Activated CD8-positive, alpha-beta memory T cell treated with anti-CD3 and anti-CD28 coated beads for 24 hours (primary cell): ENCODE measurements at regions not wholly inside any gene's neighbourhood (a gene's known extent, or its start where the extent isn't known, plus 50 kb on each side); places are given as distances from the start of the nearest gene placed in this dataset.
"Not testable (repeated sequence)": the region's sequence is repeated elsewhere in the genome, so short reads cannot be mapped to it uniquely, and the experiment has no call there.

Experiments
- DNase-seq: peaks from one replicate; pipeline ENCODE4 v3.0.0-alpha.2; 2020

DNA sequence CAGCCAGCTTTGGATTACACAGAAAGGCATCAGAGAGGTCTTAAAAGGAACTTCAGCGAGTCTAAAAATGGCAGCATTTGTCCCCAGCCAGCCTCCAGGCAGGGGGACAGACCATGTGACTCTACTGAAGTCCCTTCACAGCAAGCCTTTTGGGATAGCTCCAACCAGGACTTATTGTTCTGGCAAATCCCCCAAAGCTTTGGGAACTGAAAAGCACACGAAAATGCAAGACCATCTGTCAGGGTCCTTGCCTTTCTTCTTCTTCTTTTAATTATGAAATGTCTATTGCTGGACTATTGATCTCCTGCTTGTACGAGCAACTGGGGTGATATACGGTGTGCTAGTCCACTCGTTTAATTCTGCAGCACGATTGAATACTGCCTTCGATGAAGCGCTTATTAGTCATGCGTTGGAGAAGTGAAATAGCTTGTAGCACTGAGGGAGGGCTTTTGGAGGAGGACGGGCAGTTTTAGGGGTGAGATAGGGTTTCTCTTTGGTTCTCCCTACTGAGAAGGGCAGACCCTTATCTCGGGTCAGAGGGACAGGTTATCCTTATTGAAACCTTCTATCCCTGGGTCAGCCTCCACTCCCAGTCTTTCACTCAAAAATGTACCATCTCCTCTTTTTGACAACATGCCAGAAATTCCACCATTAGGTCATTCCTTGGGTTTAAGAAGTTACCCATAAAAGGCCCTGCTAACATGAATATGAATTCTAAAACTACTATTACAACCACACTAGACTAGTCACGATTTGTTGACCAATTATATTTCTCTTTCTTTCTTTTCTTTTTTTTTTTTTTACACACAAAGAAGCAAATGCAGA, 416.4 kb downstream of the MIAT start:
- no peak for DNase-seq

DNA sequence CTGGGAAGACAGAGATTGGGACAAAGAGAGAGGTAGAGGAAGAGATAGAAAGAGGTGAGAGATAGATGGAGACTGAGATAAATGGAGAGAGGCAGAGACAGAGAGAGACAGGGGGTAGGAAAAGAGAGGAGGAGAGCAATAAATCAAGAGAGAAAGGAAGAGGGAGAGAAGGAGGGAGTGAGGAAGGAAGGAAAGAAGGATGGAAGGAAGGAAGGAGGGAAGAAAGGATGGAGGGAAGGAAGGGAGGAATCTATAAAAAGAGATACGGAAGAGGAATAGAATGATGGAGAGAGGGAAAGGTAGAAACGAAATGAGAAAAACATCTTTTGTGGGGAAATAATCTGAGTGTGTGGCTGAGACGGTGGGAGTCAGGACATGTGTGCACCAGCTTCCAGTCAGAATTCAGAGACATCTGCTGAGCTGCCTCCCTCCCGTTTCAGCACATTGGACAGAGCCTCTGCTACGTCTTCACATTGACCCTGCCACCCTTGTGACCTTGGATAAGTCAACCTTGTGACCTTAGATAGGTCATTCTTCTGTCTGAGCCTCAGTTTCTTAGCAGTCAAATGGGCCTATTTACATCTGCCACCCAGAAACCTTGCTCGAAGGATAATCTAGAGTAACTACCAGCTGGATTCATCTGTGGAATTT, 417.8 kb downstream of the MIAT start:
- DNase-seq, result no peak

DNA sequence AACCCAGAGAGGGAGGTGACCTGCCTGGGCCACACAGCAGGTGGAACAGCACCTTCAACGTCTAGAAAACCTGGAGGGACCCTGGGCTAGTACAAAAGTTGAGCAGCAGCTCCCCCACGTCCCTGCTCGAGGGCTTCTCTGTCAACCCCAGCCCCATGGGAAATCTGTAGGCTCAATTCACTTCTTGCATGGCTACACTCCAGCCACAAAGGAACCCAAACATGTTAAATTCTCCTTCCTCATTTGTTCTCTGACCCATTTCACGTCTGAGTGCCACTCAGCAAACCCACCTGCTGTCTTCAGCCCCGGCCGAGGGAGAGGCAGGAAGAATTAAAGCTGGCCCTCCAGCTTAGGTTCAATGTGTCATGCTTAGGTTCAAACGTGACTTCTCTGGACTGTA, 418.5 kb downstream of the MIAT start:
- DNase-seq, result no peak

DNA sequence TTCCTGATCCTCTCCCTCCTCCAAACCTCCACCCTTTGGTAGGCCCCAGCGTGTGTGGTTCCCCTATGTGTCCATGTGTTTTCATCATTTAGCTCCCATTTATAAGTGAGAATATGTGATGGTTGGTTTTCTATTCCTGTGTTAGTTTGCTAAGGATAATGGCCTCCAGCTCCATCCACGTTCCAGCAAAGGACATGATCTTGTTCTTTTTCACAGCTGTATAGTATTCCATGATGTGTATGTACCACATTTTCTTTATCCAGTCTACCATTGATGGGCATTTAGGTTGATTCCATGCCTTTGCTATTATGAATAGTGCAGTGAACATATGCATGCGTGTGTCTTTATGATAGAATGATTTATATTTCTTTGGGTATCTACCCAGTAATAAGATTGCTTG, 420.7 kb downstream of the MIAT start:
- not testable (repeated sequence) for DNase-seq

DNA sequence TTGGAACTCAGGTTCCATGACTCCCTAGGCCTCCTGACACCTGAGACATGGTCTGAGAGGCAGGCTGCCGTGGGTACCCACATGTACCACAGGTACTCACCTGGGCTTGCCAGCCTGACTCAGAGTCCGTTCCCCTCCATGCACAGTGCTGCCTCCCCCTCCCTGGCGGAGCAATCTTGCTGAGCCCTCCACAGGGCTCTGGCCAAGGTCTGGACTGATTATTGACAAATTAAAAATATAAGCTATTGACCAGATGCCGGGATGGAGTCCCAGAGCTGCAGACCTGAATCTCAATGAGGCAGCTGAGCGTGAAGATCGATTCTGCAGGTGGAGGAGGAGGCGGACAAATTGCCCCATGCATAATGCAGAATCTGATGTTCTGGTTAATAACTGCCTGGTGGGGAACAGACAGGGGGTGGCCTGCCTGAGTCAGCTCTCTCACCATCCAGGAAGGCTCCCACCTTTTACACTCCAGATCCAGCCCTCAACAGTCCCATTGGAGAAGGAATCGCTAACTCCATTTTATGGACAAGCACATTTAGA, 422.7 kb downstream of the MIAT start:
- no peak for DNase-seq

DNA sequence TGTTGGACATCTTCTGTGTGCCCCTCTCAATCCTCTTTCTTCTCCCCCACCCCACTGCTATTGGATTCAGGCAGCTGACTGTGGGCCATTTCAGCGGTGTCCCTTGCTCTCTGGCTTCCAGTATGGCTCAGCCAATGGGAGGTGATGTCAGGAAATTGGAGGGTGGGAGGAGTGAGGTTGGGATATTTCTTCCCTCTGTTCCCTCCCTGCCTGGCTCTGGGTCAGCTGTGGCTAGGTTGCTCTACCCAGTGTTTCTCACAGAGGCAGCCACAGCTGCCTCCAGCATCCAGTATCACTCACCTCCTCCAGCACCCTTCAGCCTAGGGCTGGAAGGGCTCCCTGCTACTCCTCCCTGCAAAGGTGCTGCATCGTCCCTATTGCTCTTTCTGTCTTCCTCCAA, 423.5 kb downstream of the MIAT start:
- DNase-seq, result no peak

DNA sequence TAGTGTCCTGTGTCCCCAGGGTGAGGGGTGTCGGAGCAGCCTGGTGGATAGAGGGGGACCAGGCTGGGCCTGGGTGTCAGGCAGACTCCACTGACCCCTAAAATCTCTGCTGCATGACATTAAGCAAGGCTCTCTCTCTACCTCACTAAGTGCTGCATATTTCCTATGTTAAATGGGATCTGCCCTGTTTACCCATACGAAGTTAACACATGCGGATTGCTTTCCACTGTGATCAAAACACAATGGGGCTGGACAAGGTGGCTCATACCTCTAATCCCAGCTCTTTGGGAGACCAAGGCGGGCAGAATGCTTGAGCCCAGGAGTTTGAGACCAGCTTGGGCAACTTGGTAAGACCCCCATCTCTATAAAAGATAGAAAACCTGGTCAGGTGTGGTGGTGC, 426.2 kb downstream of the MIAT start:
- no peak for DNase-seq

DNA sequence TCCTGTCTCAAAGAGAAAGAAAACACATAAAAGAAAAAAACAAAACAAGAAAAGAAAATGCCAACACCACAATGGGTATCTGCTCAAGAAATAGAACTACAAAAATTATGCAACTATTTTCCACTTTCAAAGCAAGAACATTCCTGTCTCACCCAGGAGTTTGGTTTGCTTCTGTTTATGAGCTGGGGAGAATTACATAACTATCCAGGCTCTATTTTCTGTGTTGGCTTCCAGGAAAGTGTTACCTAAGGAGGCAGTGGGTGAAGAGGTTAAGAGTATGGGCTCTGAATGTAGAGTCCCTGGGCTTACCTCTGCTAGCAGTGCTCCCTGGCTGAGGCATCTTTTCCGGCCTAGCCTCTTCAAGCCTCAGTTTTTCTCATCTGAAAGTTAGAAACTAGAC, 426.7 kb downstream of the MIAT start:
- no peak for DNase-seq

DNA sequence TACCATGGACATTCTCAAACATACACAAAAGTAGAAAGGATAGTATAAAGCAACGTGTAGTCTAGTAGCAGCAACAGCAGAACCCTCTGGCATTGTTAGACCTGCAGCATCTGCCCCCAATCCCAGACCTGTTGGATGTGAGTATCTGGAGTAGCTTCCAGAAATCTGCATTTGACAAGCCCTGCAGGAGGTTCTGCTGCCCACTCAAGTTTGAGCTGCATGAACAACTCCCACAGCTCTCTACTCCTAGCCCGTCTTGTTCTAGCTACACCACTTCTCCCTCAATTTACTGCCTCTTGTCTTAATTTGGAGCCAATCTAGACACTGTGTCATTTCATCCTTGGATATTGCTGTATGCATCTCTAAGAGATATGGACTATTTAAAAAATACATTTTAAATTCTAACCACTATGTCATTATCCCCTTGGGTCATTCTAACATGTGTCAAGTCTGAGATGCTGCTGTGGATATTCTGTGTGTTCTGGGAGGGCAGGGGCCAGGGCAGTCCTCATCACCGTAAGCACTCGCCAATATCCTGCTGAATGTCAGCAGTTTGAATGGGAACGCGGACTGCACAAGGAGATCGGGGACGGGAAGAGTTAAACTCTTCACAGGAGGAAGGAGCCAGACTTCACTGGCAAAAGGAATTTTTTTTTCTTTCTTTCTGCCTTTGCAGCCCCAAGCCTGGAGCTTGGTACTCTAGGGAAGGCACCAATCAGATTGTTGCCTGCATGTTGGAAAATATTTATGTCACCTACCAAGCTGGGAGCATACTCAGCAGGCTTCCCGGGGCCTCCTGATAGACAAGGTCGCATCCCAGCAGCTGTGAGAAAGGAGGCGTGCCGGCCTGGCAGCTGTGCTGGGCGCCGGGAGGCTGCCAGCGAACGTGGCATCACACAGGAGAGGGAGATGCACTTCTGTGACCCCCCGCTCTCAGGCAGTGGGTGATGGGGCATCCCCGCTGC, 429.0 kb downstream of the MIAT start:
- no peak for DNase-seq

DNA sequence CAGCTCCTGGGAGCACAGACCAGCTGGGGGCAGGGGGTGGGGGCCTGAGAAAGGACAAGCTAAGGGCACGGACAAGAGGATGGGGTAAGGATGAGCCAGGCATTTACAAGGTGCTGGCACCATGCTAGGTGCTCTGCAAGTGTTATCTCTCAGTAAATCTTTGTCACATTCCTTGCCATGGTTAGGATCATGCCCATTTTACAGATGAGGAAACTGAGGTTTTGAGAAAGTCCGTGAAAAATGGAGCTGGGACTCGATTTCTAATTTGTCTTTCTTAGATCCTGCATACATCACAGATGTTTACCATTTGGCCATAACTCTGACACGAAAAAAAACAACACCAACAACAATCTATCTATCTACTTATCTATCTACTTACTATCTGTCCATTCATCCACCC, 429.7 kb downstream of the MIAT start:
- no peak for DNase-seq

DNA sequence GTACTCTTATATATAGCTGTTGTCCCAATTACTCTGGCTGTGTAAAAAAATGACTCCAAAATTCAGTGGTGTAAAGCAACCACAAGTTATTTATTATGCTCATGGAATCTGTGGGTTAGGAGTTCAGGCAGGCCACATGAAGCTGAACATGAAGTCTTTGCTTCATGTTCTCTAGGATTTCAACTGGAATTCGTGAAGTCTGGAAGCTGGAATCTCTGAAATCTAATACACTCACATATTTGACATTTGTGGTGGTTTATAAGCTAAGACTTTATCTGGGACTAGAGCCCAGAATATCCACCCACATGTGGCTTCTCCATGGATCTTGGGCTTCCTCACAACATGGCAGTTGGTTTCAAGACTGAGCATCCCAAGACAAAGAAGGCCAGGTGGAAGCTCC, 430.6 kb downstream of the MIAT start:
- DNase-seq, result no peak

DNA sequence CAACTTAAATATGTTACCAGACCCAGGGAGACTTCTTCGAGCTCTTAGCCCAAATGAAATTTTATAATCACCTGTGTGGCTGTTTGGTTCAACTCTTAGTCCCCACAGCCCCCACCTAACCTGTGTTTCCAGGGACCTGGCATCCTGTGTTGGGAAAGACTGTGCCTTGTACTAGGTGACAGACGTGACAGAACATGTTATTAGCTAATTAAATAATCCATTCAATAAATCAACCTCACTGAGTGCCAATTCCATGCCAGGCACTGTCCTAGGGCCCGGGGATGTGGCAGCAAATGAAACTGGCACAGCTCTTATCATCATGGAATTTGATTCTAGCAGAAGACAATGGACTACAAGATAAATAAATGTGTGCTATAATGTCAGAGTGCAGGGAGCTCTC, 431.9 kb downstream of the MIAT start:
- no peak for DNase-seq

DNA sequence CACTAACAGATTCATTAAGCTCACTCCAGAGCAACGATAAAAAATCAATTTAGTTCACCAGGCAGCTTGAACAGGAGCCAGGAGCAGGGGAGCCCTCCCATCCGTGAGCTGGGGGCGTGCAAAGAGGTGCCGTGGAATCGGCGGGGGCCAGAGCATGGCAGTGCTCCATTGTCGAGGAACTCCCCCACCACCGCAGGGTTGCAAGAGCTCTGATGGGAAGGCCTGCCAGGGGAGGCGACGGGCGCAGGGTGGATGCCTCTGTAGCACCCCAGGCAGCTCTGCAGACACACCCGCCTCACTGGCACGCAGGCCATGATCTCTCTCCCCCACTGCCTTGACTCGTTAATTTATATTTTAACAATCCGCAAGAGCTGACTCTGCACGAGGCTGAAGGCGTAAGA, 433.2 kb downstream of the MIAT start:
- no peak for DNase-seq

DNA sequence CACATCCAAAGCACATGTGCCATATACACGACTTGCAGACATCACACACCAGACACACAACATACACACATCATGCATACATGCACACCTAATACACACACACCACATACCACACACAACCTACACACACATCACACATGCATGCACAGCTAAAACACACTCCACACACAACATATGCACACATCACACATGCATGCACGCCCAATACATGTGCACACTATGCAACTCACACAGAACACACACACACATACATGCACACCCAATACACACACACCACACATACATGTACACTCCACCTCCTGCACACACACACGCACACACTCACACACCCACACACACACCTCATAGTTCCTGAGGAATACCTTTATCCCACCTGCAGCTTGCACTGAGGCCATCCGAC, 436.0 kb downstream of the MIAT start:
- DNase-seq, result no peak

DNA sequence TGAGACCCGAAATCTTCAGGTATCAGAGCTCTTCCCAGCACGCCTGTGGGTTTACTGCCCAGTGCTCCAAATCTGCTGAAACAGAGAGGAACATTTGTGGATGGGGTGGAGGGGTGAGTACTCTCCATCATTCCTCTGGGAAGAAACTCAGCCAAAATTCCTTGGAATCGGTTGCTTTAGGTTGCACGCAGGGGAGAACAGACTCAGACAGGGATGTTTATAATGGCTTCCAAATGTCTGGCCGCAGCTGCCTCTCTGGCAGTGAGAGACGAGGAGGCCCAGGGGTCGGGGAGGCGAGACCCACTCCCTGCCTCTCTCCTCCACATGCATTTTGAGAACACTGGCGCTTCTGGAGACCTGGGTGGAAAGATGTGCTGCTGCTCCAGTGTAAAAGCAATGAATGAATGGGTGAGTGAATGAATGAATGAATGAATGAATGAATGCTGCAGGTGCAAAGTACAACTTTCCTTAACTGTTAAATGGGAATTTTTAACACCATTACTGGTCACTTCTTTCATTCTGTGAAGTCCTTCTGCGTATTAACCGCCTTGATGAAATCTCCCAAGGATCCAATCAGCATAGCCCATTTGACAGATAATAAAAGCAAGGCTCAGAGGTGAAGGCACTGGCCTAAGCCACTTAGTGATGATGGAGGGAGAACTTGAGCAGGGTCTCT, 437.4 kb downstream of the MIAT start:
- DNase-seq, result no peak

DNA sequence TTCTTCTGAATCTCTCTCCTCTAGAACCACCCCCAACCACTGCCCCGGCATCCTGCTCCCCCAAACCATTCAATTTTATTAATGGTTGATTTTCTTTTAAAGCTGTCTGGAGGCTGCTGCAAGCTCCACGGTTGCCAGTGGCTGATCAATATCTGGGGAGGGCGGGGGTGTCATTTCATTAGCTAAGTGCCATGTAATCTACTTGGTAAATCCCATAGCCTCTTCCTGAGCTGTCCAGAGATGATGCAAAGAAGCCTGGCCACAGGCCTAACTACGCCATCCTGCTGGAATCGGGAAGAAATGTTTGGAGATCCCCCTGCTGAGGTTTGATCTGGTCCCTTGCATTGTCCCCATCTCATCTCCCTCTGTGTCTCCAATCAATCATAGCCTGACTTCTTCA, 440.1 kb downstream of the MIAT start:
- DNase-seq, result no peak

DNA sequence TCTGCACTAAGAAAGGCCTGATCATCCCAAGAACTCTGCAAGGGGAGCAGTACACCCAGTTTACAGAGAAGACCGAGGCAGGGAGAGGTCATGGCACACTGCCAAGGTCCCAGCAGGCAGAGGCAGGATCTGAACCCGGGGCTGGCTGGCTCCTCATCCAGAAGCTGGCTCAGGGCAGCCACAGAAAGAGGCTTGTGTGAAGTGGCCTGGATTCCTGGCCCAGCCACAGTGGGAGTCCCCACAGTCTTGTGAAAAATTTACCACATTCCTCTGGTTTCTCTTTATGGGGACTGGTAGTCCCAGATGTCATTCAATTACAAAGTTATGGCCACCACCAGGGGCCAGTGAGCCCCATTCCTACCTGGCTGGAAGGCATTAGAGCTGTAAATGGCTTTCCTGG, 440.5 kb downstream of the MIAT start:
- DNase-seq, result no peak

DNA sequence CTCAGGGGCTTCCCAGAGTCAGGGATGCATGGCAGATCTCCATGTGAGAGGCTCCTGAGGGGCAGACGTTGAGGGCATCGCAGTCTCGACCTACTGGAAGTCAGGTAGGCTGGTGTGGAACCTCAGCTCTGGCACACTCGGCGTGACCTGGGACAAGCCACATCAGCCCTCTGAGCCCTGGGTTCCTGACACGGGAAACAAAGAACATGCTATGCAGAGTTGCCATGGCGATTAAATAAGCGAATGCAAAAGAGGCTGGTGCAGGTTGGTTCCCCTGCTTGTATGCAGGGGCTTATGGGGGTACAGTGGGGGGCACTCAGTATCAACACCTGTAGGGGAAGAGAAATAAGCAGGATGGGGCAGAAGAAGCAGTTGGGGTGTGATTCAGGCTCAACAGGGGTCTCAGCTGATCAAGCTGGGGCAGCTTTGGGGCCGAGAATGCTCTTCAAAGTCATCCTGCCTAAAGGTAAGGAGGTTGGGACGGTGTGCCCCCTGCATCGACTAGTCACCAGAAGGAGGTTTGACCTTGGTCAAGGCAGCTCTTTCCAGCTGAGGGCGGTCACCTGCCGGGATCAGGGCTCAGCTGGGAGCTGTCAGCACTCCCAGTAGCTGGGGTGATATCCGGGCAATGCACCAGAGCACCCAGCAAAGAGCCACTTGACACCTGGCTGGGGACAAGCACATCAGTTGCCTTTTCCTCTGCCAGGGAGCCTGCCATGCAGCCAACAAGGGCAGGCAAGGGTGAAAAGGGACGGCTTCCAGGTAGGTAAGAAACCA, 442.7 kb downstream of the MIAT start:
- no peak for DNase-seq

DNA sequence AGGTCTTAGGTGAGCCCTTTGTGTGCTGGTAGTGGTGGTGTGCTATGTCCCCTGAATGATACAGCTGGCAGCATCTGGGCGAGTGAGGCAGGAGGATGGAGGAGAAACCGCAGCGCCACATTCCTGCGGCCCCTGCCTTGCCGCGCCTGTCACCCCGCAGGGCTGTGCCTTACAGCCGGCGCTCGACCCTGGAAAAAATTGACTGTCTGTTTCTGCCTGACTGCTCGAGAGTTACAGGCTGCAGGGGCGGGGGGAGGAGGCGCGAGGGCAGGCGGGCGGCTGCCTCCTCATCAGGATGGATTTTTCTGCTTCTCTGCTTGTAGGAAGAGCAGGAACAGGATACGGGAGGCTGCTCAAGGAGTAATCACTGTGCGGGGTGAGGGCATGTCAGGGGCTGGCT, 443.4 kb downstream of the MIAT start:
- no peak for DNase-seq

DNA sequence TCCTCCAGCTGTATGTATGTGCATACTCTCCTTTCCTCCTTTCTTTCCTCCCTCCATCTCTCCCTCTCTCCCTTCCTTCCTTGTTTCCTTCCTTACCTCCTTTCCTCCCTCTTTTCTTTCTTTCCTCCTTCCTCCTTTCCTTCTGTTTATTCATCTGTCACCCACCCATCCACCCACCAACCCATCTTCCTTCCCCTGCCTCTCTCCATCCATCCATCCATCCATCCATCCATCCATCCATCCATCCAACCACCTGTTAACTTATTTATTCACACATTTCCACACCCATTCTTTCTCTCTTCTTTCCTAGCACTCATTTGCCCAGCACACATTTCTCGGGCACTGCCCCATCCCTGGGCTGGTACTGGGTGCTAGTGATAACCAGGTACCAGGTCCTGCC, 443.9 kb downstream of the MIAT start:
- DNase-seq, result no peak

DNA sequence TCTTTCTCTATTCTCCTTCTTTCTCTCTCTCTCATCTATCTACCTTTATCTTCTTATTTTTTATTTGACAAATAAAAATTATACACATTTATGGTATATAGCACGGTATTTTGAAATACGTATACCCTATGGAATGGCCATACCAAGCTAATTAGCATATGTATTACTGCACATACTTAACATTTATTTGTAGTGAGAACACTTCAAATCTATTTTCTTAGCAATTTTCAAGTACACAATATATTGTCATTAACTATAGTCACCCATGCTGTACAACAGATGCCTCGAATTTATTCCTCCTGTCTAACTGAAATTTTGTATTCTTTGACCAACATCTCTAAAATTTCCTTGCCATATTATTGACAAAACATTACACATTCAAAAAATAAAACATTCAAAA, 447.1 kb downstream of the MIAT start:
- no peak for DNase-seq
